Parathyroid adenoma (tissue), 2 donors: ENCODE measurements at regions not wholly inside any gene's neighbourhood (a gene's known extent, or its start where the extent isn't known, plus 50 kb on each side); places are given as distances from the start of the nearest gene placed in this dataset.

Experiments
- H2AFZ ChIP-seq: fragments of 300-600 bp; sonication (generic); one replicate; pipeline ENCODE4 v1.7.0; 2017; ENCODE audit warnings: antibody characterized with exemption, mild to moderate bottlenecking
- H3K27ac ChIP-seq: fragments of 300-600 bp; sonication (generic); one replicate; pipeline ENCODE4 v1.7.0; 2017
- H3K27me3 ChIP-seq: fragments of 300-600 bp; sonication (generic); one replicate; pipeline ENCODE4 v1.7.0; 2017; ENCODE audit warnings: low read length; ENCODE audit not compliant: control insufficient read depth, insufficient read depth
- H3K36me3 ChIP-seq: fragments of 300-600 bp; sonication (generic); one replicate; pipeline ENCODE4 v1.7.0; 2017; ENCODE audit warnings: low read length; ENCODE audit not compliant: control insufficient read depth, insufficient read depth
- H3K4me1 ChIP-seq: fragments of 300-600 bp; sonication (generic); one replicate; pipeline ENCODE4 v1.7.0; 2017; ENCODE audit warnings: control low read depth
- H3K4me2 ChIP-seq: fragments of 300-600 bp; sonication (generic); one replicate; pipeline ENCODE4 v1.7.0; 2017; ENCODE audit warnings: low read length
- H3K4me3 ChIP-seq: fragments of 300-600 bp; sonication (generic); one replicate; pipeline ENCODE4 v1.7.0; 2017; ENCODE audit warnings: low read depth, low read length
- H3K79me2 ChIP-seq: fragments of 300-600 bp; sonication (generic); one replicate; pipeline ENCODE4 v1.7.0; 2017; ENCODE audit warnings: control low read depth
- H3K9ac ChIP-seq: fragments of 300-600 bp; sonication (generic); one replicate; pipeline ENCODE4 v1.7.0; 2017; ENCODE audit warnings: mild to moderate bottlenecking
- H3K9me3 ChIP-seq: fragments of 300-600 bp; sonication (generic); one replicate; pipeline ENCODE4 v1.7.0; 2017; ENCODE audit warnings: low read length; ENCODE audit not compliant: control insufficient read depth
- TF ChIP-seq, protein P1 (sequence below): fragments of 300-600 bp; sonication (generic); IDR thresholded peaks from one replicate; pipeline ENCODE4 v1.7.0; 2017; ENCODE audit warnings: antibody characterized with exemption, mild to moderate bottlenecking
- donor health status: primary hyperparathyroidism.

DNA sequence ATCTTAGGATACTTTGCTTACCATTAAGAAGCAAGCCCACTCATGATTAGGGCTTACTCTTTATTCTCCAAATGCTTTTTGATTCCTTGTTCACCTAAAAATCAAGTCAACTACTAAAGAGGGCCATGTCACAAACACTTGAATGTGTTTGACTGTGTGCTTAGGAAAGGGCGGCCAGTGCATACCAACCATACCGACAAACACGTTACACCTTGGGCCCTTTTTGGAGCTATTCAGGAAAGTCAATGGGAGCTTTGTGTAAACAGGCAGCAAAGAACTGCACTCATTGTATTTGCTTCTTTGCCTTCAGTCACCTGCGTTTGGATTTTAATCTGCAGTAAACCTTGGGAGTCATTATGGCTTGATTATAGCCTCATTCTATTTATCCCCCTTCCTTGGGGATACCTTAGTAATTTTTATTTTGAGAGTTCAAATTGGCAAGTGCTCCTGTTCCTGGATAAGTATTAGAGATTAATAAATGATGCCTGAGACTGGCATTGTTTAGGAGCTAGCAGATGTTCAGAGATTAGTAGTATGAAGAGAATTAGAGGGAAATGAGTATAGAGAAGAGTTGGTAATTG lies 102.6 kb upstream of the HDGFL1 start:
- no peak overlapping the region for H3K4me3 ChIP-seq
- no peaks in the 10 kb centered on the region for H3K79me2 ChIP-seq
- H3K4me2 ChIP-seq = no peak overlapping the region
- H3K4me1 ChIP-seq = no peaks in the 10 kb centered on the region
- H2AFZ ChIP-seq = no peak overlapping the region
- H3K27ac ChIP-seq = no peak overlapping the region
- no peaks in the 10 kb centered on the region for H3K27me3 ChIP-seq
- TF ChIP-seq, protein P1, sequence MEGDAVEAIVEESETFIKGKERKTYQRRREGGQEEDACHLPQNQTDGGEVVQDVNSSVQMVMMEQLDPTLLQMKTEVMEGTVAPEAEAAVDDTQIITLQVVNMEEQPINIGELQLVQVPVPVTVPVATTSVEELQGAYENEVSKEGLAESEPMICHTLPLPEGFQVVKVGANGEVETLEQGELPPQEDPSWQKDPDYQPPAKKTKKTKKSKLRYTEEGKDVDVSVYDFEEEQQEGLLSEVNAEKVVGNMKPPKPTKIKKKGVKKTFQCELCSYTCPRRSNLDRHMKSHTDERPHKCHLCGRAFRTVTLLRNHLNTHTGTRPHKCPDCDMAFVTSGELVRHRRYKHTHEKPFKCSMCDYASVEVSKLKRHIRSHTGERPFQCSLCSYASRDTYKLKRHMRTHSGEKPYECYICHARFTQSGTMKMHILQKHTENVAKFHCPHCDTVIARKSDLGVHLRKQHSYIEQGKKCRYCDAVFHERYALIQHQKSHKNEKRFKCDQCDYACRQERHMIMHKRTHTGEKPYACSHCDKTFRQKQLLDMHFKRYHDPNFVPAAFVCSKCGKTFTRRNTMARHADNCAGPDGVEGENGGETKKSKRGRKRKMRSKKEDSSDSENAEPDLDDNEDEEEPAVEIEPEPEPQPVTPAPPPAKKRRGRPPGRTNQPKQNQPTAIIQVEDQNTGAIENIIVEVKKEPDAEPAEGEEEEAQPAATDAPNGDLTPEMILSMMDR = no peak
- H3K9me3 ChIP-seq = no peaks in the 10 kb centered on the region
- H3K36me3 ChIP-seq = no peaks in the 10 kb centered on the region
- H3K9ac ChIP-seq = no peak overlapping the region

DNA sequence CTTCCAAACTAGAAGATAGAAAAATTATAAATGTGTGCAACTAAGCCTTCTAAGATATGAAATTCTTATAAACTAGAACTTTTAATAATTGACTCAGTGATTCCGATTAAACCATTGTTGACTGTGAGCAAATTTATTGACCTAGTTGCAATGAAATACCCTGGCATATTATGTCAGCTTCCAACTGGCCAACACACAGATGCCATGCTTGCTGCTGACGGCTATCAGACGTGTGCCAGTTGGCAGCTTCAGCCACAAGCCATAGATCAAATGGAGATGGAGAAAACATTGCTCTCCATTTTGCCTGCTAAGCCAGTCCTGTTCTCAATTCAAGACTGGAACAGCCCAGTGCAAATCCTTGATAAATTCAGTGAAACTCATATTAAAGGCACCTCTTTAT lies 101.7 kb upstream of the HDGFL1 start:
- Histone ChIP-seq H2AFZ (no peak overlapping the region), H3K27ac (no peak overlapping the region), H3K9ac (no peak overlapping the region), H3K4me3 (no peak overlapping the region), H3K9me3 (no peaks in the 10 kb centered on the region), H3K27me3 (no peaks in the 10 kb centered on the region), H3K4me1 (no peaks in the 10 kb centered on the region), H3K79me2 (no peaks in the 10 kb centered on the region), H3K36me3 (no peaks in the 10 kb centered on the region), H3K4me2 (no peak overlapping the region)
- TF ChIP-seq, protein P1 = no peak

DNA sequence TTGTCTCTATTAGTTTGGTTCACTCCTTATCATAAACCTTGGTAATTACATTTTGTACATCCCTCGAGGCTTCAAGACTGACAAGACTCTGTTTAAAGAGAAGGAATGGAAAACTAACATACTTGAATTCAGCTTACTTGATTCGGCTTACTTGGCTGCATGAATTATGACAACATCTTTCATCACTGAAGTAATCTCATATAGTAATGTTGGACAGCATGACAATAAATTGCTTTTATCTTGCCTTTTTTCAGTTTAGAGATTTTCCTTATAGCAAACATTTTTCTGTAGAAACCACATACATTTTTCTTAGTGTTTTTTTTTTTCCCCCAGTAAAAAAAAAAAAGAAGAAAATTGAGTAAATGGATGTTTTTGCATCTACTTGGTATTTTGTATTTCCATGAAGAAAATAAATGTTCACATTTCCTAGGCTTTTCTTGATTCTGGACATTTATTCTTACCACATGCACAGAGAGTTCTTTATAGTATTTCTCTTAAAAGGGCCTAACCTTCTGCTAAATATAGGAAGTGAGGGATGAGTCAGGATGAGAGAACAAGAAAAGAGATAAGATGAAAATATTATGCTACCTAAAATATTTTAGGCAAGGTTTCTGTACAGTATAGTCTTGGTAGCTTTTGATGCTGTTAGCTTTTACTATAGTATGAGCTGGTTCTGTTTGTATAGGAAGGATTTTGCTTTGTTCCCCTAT lies 101.0 kb upstream of the HDGFL1 start:
- Histone ChIP-seq H3K9me3 (no peaks in the 10 kb centered on the region), H2AFZ (peak overlapping the region; percentile 10), H3K4me1 (no peaks in the 10 kb centered on the region), H3K4me2 (no peak overlapping the region), H3K4me3 (no peak overlapping the region), H3K79me2 (no peaks in the 10 kb centered on the region), H3K36me3 (no peaks in the 10 kb centered on the region), H3K27me3 (no peaks in the 10 kb centered on the region), H3K9ac (no peak overlapping the region), H3K27ac (no peak overlapping the region)
- TF ChIP-seq, protein P1 = no peak

DNA sequence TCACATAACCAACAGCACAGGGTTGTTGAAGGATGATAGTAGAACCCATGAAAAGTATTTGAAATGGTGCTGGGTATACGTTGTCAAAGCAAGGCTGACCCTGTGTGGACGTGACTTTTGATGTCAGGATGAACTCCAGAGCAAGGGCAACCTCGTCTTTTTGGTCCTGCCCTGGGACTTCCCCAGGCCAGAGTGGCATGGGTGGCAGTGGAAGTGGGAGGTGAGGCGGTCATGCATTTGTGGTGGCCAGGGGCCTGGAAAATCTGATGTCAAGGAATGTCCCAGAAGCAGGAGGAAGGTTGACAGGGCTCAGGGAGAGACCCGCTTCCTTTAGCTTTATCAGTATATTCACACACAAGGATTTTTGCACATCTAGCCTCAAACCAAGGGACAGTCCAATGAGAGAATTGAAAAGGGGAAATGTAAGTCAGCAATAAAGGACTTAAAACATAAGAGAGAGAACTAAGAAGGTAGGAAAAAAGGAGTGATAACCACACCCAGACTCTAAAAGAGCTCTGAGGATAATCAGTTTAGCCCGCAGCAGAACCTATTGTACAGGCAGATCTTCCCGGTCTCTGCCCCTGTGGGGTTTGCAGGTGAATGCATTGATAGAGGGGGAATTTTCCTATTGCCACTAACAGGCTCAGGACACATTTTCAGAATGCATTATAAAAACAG lies 98.8 kb upstream of the HDGFL1 start:
- Histone ChIP-seq H2AFZ (no peak overlapping the region), H3K36me3 (no peaks in the 10 kb centered on the region), H3K27me3 (no peaks in the 10 kb centered on the region), H3K9me3 (no peaks in the 10 kb centered on the region), H3K79me2 (no peaks in the 10 kb centered on the region), H3K9ac (no peak overlapping the region), H3K4me2 (no peak overlapping the region), H3K27ac (no peak overlapping the region), H3K4me1 (no peaks in the 10 kb centered on the region), H3K4me3 (no peak overlapping the region)
- TF ChIP-seq, protein P1 = no peak
